ENCODE measurements at regions not wholly inside any gene's neighbourhood (a gene's known extent, or its start where the extent isn't known, plus 50 kb on each side); places are given as distances from the start of the nearest gene placed in this dataset.
A peak's percentile ranks its signal among the peaks of the same experiment; 100 is the strongest.
"Not testable (repeated sequence)": the region's sequence is repeated elsewhere in the genome, so short reads cannot be mapped to it uniquely, and the experiment has no call there.

GRCh38 chr6:27829453-27830211 is 82.6 kb downstream of the OR2B2 start (continued):
- TF ChIP-seq ZNF462 (CRISPR knock-in tag; IDR thresholded peaks at IDR 0.05) (no peak), NANOG (IDR thresholded peaks at IDR 0.05; ENCODE audit: borderline replicate concordance) (no peak), EZH2phosphoT487 (IDR thresholded peaks at IDR 0.05; ENCODE audit: unreplicated experiment) (no peak), JUNB (IDR thresholded peaks at IDR 0.05; ENCODE audit: unreplicated experiment) (no peak), ZNF331 (CRISPR knock-in tag; IDR thresholded peaks at IDR 0.05; ENCODE audit: low read depth) (no peak), ZNF114 (CRISPR knock-in tag; IDR thresholded peaks at IDR 0.05) (no peak)

GRCh38 chr6:27827477-27827876 is 84.7 kb downstream of the OR2B2 start:
- peaks cover 21% of the 10 kb centered on the region for H3K4me1 Mint-ChIP-seq
- H3K27me3 Mint-ChIP-seq (ENCODE audit: insufficient read depth, low read depth, poor library complexity): peaks cover 50% of the 10 kb centered on the region
- not testable (repeated sequence) for H3F3A ChIP-seq (replicated peaks; ENCODE audit: low read depth); H3K4me3 Mint-ChIP-seq; H3K27me3 ChIP-seq (ENCODE audit: insufficient read depth); H3K27ac ChIP-seq (ENCODE audit: low read depth); H3K4me1 ChIP-seq (ENCODE audit: insufficient read depth); H3K27ac Mint-ChIP-seq; H3K4me3 ChIP-seq; H4K20me1 ChIP-seq (replicated peaks; ENCODE audit: insufficient read depth); H2AFZ ChIP-seq; ATAC-seq; H3K4me2 ChIP-seq; H3K36me3 ChIP-seq (ENCODE audit: insufficient read depth); DNase-seq (ENCODE audit: low spot score); H3K79me2 ChIP-seq (replicated peaks; ENCODE audit: insufficient read depth); H3K9me2 ChIP-seq (ENCODE audit: insufficient read depth)
- peaks cover 49% of the 10 kb centered on the region for H3K36me3 Mint-ChIP-seq (ENCODE audit: low read depth)
- H3K9me3 Mint-ChIP-seq: peaks cover 42% of the 10 kb centered on the region

GRCh38 chr6:27826612-27826985 is 85.6 kb downstream of the OR2B2 start:
- H3K4me2 ChIP-seq: not testable (repeated sequence)

GRCh38 chr6:27825848-27826611 is 86.2 kb downstream of the OR2B2 start:
- H3K36me3 Mint-ChIP-seq (ENCODE audit: low read depth): peaks cover 49% of the 10 kb centered on the region
- H3K27me3 Mint-ChIP-seq (ENCODE audit: insufficient read depth, low read depth, poor library complexity): peaks cover 43% of the 10 kb centered on the region
- H3K4me2 ChIP-seq; H3K4me3 ChIP-seq; H3K79me2 ChIP-seq (replicated peaks; ENCODE audit: insufficient read depth); H3K9me2 ChIP-seq (ENCODE audit: insufficient read depth); ATAC-seq; H2AFZ ChIP-seq; H3K36me3 ChIP-seq (ENCODE audit: insufficient read depth); H4K20me1 ChIP-seq (replicated peaks; ENCODE audit: insufficient read depth); H3F3A ChIP-seq (replicated peaks; ENCODE audit: low read depth); DNase-seq (ENCODE audit: low spot score); H3K4me1 ChIP-seq (ENCODE audit: insufficient read depth); H3K27me3 ChIP-seq (ENCODE audit: insufficient read depth): not testable (repeated sequence)
- H3K27ac ChIP-seq (ENCODE audit: low read depth): peak overlapping the region; percentile 100
- peak overlapping the region; percentile 63 for H3K4me3 Mint-ChIP-seq
- peaks cover 42% of the 10 kb centered on the region for H3K9me3 Mint-ChIP-seq
- H3K4me1 Mint-ChIP-seq: peaks cover 18% of the 10 kb centered on the region
- peak overlapping the region; percentile 89 for H3K27ac Mint-ChIP-seq

More at GRCh38 chr6:27826612-27826985, 85.6 kb downstream of the OR2B2 start:
- H3K9me2 ChIP-seq (ENCODE audit: insufficient read depth); H3K27ac ChIP-seq (ENCODE audit: low read depth); H3K4me1 ChIP-seq (ENCODE audit: insufficient read depth); H3K36me3 ChIP-seq (ENCODE audit: insufficient read depth); H3K79me2 ChIP-seq (replicated peaks; ENCODE audit: insufficient read depth); H4K20me1 ChIP-seq (replicated peaks; ENCODE audit: insufficient read depth); H2AFZ ChIP-seq; H3K27ac Mint-ChIP-seq; DNase-seq (ENCODE audit: low spot score); H3F3A ChIP-seq (replicated peaks; ENCODE audit: low read depth); H3K27me3 ChIP-seq (ENCODE audit: insufficient read depth); H3K4me3 ChIP-seq; ATAC-seq: not testable (repeated sequence)
- peaks cover 20% of the 10 kb centered on the region for H3K4me1 Mint-ChIP-seq
- H3K27me3 Mint-ChIP-seq (ENCODE audit: insufficient read depth, low read depth, poor library complexity): peaks cover 48% of the 10 kb centered on the region
- H3K9me3 Mint-ChIP-seq: peaks cover 42% of the 10 kb centered on the region
- peaks cover 49% of the 10 kb centered on the region for H3K36me3 Mint-ChIP-seq (ENCODE audit: low read depth)
- 0 out of 3 replicates have a peak overlapping the region, but pooled peaks have one; percentile 63 for H3K4me3 Mint-ChIP-seq
